ENCODE measurements at regions not wholly inside any gene's neighbourhood (a gene's known extent, or its start where the extent isn't known, plus 50 kb on each side); places are given as distances from the start of the nearest gene placed in this dataset.
"Not testable (repeated sequence)": the region's sequence is repeated elsewhere in the genome, so short reads cannot be mapped to it uniquely, and the experiment has no call there.

DNA sequence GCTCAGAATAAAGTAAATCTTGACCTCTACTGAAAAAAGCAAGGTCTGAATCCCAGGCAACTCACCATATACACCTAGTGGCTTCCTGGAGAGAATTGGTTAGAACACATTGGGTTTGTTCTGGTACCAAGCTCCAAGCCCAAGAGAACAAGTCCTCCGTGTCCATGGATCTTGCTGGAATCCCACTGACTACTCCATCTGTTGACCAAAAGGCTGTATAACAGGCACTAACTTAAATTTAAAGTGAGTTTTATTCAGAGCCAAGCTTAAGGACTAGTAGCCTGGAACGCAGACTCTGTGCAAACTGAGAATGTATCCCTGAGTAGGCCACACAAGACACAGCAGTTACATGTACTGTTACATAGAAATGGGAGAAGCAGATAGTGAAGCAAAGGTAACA, 342.1 kb upstream of the LRRC3B start:
- Histone ChIP-seq H3K9me3 (ENCODE audit: control insufficient read depth in 2 of 2, low read length in 2 of 2) (peaks cover 0 to 15% of the 10 kb centered on the region in 2 experiments), H3K4me3 (ENCODE audit: low read depth, low read length) (no peak overlapping the region), H3K27ac (ENCODE audit: insufficient read depth, low read length, poor library complexity, severe bottlenecking) (no peak overlapping the region), H3K4me1 (ENCODE audit: control insufficient read depth, insufficient read depth, low read length, poor library complexity, severe bottlenecking) (no peaks in the 10 kb centered on the region), H3K36me3 (ENCODE audit: control insufficient read depth, insufficient read depth, low read length) (no peaks in the 10 kb centered on the region), H3K27me3 (ENCODE audit: control insufficient read depth, insufficient read depth, low read length) (no peaks in the 10 kb centered on the region)
- H3K9me3 Mint-ChIP-seq = peaks cover 0 to 42% (median 18%) of the 10 kb centered on the region in 7 donors
- H3K4me1 Mint-ChIP-seq = no peaks in the 10 kb centered on the region
- H3K4me3 Mint-ChIP-seq = no peak overlapping the region
- no peaks in the 10 kb centered on the region for H3K36me3 Mint-ChIP-seq
- H3K27ac Mint-ChIP-seq = no peak overlapping the region
- H3K27me3 Mint-ChIP-seq = no peaks in the 10 kb centered on the region
- no peak for ATAC-seq (ENCODE audit: low read depth in 2 of 2)
- DNase-seq = no peak

DNA sequence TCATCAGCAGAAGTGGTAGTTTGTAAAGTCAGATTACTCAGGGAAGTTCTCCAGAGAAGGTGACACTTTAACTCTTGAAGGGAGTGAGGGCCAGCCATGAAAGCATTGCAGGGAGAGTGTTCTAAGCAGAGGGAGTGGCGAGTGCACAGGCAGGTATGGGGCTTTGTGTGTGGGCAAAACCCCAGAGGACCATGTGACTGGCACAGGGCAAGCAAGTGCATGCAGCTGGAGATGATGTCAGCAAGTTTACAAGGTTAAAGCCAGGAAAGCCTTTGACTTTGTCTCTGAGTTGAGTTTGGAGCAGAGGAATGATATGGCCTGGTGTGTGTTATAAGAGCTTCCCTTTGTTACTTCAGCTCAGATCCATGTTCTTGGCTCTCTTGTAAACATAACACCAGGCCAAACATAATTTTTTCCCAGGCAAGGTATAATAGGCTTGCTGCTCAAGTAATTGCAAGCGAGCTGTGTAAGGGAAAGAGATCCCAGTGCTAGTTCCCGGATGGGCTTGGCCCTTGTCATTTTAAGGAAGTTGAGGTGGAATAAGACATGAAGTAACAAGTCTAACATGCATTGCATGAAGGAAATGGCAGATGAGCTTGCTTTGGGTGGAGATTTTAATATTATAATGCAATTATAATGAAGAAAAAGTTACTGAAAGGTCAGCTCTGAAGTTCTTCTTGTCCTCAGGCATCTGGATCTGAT, 341.1 kb upstream of the LRRC3B start:
- DNase-seq (no peak), ATAC-seq (ENCODE audit: low read depth in 2 of 2) (no peak)
- H3K9me3 Mint-ChIP-seq = peaks cover 3 to 47% (median 25%) of the 10 kb centered on the region in 7 donors

GRCh38 chr3:26284503-26284902, 338.1 kb upstream of the LRRC3B start:
- not testable (repeated sequence) for H3K27ac ChIP-seq (ENCODE audit: insufficient read depth, low read length, poor library complexity, severe bottlenecking); ATAC-seq (ENCODE audit: low read depth in 2 of 2); H3K36me3 ChIP-seq (ENCODE audit: control insufficient read depth, insufficient read depth, low read length); H3K4me3 Mint-ChIP-seq; H3K4me1 ChIP-seq (ENCODE audit: control insufficient read depth, insufficient read depth, low read length, poor library complexity, severe bottlenecking); H3K4me3 ChIP-seq (ENCODE audit: low read depth, low read length); H3K4me1 Mint-ChIP-seq; H3K27me3 Mint-ChIP-seq; H3K27me3 ChIP-seq (ENCODE audit: control insufficient read depth, insufficient read depth, low read length); DNase-seq; H3K27ac Mint-ChIP-seq; H3K36me3 Mint-ChIP-seq
- H3K9me3 Mint-ChIP-seq = peaks cover 5 to 50% (median 25%) of the 10 kb centered on the region in 7 donors
- peaks cover 0 to 15% of the 10 kb centered on the region in 2 experiments for H3K9me3 ChIP-seq (ENCODE audit: control insufficient read depth in 2 of 2, low read length in 2 of 2)

More for the DNA sequence above, 341.1 kb upstream of the LRRC3B start:
- Histone ChIP-seq H3K4me3 (ENCODE audit: low read depth, low read length) (no peak overlapping the region), H3K27me3 (ENCODE audit: control insufficient read depth, insufficient read depth, low read length) (no peaks in the 10 kb centered on the region), H3K27ac (ENCODE audit: insufficient read depth, low read length, poor library complexity, severe bottlenecking) (no peak overlapping the region), H3K9me3 (ENCODE audit: control insufficient read depth in 2 of 2, low read length in 2 of 2) (peaks cover 0 to 15% of the 10 kb centered on the region in 2 experiments), H3K36me3 (ENCODE audit: control insufficient read depth, insufficient read depth, low read length) (no peaks in the 10 kb centered on the region), H3K4me1 (ENCODE audit: control insufficient read depth, insufficient read depth, low read length, poor library complexity, severe bottlenecking) (no peaks in the 10 kb centered on the region)
- no peak overlapping the region for H3K27ac Mint-ChIP-seq
- H3K4me3 Mint-ChIP-seq = no peak overlapping the region
- H3K36me3 Mint-ChIP-seq = no peaks in the 10 kb centered on the region
- no peaks in the 10 kb centered on the region for H3K4me1 Mint-ChIP-seq
- H3K27me3 Mint-ChIP-seq = no peaks in the 10 kb centered on the region

DNA sequence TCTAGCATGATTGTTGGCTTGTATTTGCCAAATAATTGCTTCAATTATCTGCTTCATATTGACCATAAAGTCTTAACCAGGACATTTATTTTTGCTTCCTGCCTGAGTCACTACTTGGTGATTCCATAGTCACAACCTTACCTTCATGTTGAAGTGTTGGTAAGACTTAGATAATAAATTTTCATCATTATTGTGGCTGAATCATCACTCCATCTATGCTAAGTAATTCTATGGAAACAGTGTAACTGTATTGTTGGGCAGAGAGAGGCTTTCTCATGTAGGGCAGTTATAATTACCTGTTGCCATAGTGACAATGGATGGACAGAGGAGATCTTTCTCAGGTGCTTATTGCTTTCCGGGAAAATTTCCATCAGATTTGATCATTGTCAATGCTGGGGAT, 330.7 kb upstream of the LRRC3B start:
- ATAC-seq (ENCODE audit: low read depth in 2 of 2) (no peak), DNase-seq (no peak)
- no peaks in the 10 kb centered on the region for H3K27me3 ChIP-seq (ENCODE audit: control insufficient read depth, insufficient read depth, low read length)
- no peak overlapping the region for H3K4me3 Mint-ChIP-seq
- H3K27me3 Mint-ChIP-seq = no peaks in the 10 kb centered on the region
- no peak overlapping the region for H3K27ac Mint-ChIP-seq
- no peaks in the 10 kb centered on the region for H3K36me3 Mint-ChIP-seq
- H3K4me1 Mint-ChIP-seq = no peaks in the 10 kb centered on the region
- H3K27ac ChIP-seq (ENCODE audit: insufficient read depth, low read length, poor library complexity, severe bottlenecking) = no peak overlapping the region
- no peaks in the 10 kb centered on the region for H3K9me3 ChIP-seq (ENCODE audit: control insufficient read depth in 2 of 2, low read length in 2 of 2)
- no peaks in the 10 kb centered on the region for H3K36me3 ChIP-seq (ENCODE audit: control insufficient read depth, insufficient read depth, low read length)
- no peaks in the 10 kb centered on the region for H3K4me1 ChIP-seq (ENCODE audit: control insufficient read depth, insufficient read depth, low read length, poor library complexity, severe bottlenecking)
- peaks cover 1 to 10% (median 4%) of the 10 kb centered on the region in 7 donors for H3K9me3 Mint-ChIP-seq
- no peak overlapping the region for H3K4me3 ChIP-seq (ENCODE audit: low read depth, low read length)

DNA sequence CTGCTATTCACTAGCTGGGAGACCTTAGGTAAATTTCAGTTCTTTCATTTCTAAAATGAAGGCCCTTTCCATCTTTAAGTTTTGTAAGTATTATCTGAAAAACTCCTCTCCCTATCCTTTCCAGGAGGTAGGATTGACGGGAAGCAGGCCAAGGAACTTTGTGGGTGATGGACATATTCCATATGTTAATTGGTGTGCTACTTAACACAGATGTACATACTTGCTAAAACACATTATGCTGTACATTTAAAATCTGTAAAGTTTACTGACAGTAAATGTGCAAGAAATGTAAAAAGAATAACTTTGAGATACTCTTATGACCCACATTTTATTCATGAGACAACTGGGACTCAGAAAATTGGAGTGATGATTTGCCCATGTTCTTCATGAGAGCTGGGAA, 329.8 kb upstream of the LRRC3B start:
- Histone ChIP-seq H3K9me3 (ENCODE audit: control insufficient read depth in 2 of 2, low read length in 2 of 2) (no peaks in the 10 kb centered on the region), H3K36me3 (ENCODE audit: control insufficient read depth, insufficient read depth, low read length) (no peaks in the 10 kb centered on the region), H3K4me1 (ENCODE audit: control insufficient read depth, insufficient read depth, low read length, poor library complexity, severe bottlenecking) (no peaks in the 10 kb centered on the region), H3K27ac (ENCODE audit: insufficient read depth, low read length, poor library complexity, severe bottlenecking) (no peak overlapping the region), H3K27me3 (ENCODE audit: control insufficient read depth, insufficient read depth, low read length) (no peaks in the 10 kb centered on the region), H3K4me3 (ENCODE audit: low read depth, low read length) (no peak overlapping the region)
- Mint-ChIP-seq H3K27me3 (no peaks in the 10 kb centered on the region), H3K36me3 (no peaks in the 10 kb centered on the region), H3K4me1 (no peaks in the 10 kb centered on the region), H3K9me3 (peaks cover 0 to 10% (median 4%) of the 10 kb centered on the region in 7 donors), H3K4me3 (no peak overlapping the region), H3K27ac (no peak overlapping the region)
- ATAC-seq (ENCODE audit: low read depth in 2 of 2) (no peak), DNase-seq (no peak)

- DNase-seq (no peak), ATAC-seq (ENCODE audit: low read depth in 2 of 2) (no peak)
- Mint-ChIP-seq H3K27ac (no peak overlapping the region), H3K4me3 (no peak overlapping the region), H3K4me1 (no peaks in the 10 kb centered on the region), H3K27me3 (no peaks in the 10 kb centered on the region), H3K36me3 (no peaks in the 10 kb centered on the region), H3K9me3 (peaks cover 1 to 10% (median 4%) of the 10 kb centered on the region in 7 donors)
- no peaks in the 10 kb centered on the region for H3K36me3 ChIP-seq (ENCODE audit: control insufficient read depth, insufficient read depth, low read length)
- no peaks in the 10 kb centered on the region for H3K4me1 ChIP-seq (ENCODE audit: control insufficient read depth, insufficient read depth, low read length, poor library complexity, severe bottlenecking)
- H3K9me3 ChIP-seq (ENCODE audit: control insufficient read depth in 2 of 2, low read length in 2 of 2) = no peaks in the 10 kb centered on the region
- H3K4me3 ChIP-seq (ENCODE audit: low read depth, low read length) = no peak overlapping the region
- no peaks in the 10 kb centered on the region for H3K27me3 ChIP-seq (ENCODE audit: control insufficient read depth, insufficient read depth, low read length)
- no peak overlapping the region for H3K27ac ChIP-seq (ENCODE audit: insufficient read depth, low read length, poor library complexity, severe bottlenecking)
Observed at GRCh38 chr3:26293329-26293844, 329.2 kb upstream of the LRRC3B start.

GRCh38 chr3:26307192-26307591, 315.4 kb upstream of the LRRC3B start:
- Mint-ChIP-seq H3K27ac (no peak overlapping the region), H3K9me3 (peaks cover 2 to 23% (median 10%) of the 10 kb centered on the region in 7 donors), H3K27me3 (no peaks in the 10 kb centered on the region), H3K4me3 (no peak overlapping the region), H3K36me3 (no peaks in the 10 kb centered on the region), H3K4me1 (no peaks in the 10 kb centered on the region)
- Histone ChIP-seq H3K36me3 (ENCODE audit: control insufficient read depth, insufficient read depth, low read length) (no peaks in the 10 kb centered on the region), H3K4me1 (ENCODE audit: control insufficient read depth, insufficient read depth, low read length, poor library complexity, severe bottlenecking) (no peaks in the 10 kb centered on the region), H3K4me3 (ENCODE audit: low read depth, low read length) (no peak overlapping the region), H3K27ac (ENCODE audit: insufficient read depth, low read length, poor library complexity, severe bottlenecking) (no peak overlapping the region), H3K27me3 (ENCODE audit: control insufficient read depth, insufficient read depth, low read length) (no peaks in the 10 kb centered on the region), H3K9me3 (ENCODE audit: control insufficient read depth in 2 of 2, low read length in 2 of 2) (no peaks in the 10 kb centered on the region)
- ATAC-seq (ENCODE audit: low read depth in 2 of 2) (no peak), DNase-seq (no peak)

GRCh38 chr3:26307787-26308186, 314.8 kb upstream of the LRRC3B start:
- H3K4me1 Mint-ChIP-seq = no peaks in the 10 kb centered on the region
- H3K9me3 ChIP-seq (ENCODE audit: control insufficient read depth in 2 of 2, low read length in 2 of 2) = no peaks in the 10 kb centered on the region
- no peaks in the 10 kb centered on the region for H3K4me1 ChIP-seq (ENCODE audit: control insufficient read depth, insufficient read depth, low read length, poor library complexity, severe bottlenecking)
- no peaks in the 10 kb centered on the region for H3K27me3 ChIP-seq (ENCODE audit: control insufficient read depth, insufficient read depth, low read length)
- no peak overlapping the region for H3K4me3 ChIP-seq (ENCODE audit: low read depth, low read length)
- H3K27me3 Mint-ChIP-seq = no peaks in the 10 kb centered on the region
- ATAC-seq (ENCODE audit: low read depth in 2 of 2) (no peak), DNase-seq (no peak)
- H3K36me3 ChIP-seq (ENCODE audit: control insufficient read depth, insufficient read depth, low read length) = no peaks in the 10 kb centered on the region
- H3K4me3 Mint-ChIP-seq = no peak overlapping the region
- peaks cover 2 to 17% (median 8%) of the 10 kb centered on the region in 7 donors for H3K9me3 Mint-ChIP-seq
- H3K27ac Mint-ChIP-seq = no peak overlapping the region
- no peaks in the 10 kb centered on the region for H3K36me3 Mint-ChIP-seq
- no peak overlapping the region for H3K27ac ChIP-seq (ENCODE audit: insufficient read depth, low read length, poor library complexity, severe bottlenecking)

Data from CD4-positive, CD25-positive, alpha-beta regulatory T cell (primary cell).